ENCODE measurements at regions not wholly inside any gene's neighbourhood (a gene's known extent, or its start where the extent isn't known, plus 50 kb on each side); places are given as distances from the start of the nearest gene placed in this dataset.

DNA sequence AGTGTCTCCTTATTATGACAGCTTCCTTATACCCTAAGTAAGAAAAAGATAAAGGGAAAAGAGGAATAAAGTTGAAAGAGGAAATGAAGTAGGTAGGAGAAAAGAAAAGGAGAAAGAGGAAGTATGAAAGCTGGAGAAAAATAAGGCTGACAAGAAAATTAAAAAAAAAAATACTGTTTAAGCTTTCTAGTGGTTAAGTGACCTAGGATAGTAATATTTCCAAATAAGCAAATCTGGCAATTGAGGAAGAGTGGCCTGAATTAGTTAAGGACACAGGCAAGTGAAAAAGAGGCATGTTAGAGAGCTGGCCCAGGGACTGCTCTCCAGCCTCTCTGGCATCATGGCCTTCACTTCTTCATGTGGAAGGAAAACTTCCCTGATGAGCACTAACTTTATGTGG is 76.5 kb upstream of the ADGRF1 start:
- TF ChIP-seq GATA2 (IDR thresholded peaks at IDR 0.05; ENCODE audit: low read depth, low read length) (no peak), GATA3 (IDR thresholded peaks at IDR 0.05; ENCODE audit: low read depth, low read length) (no peak)
